Progenitor cell of endocrine pancreas (in vitro differentiated cells): ENCODE measurements at regions not wholly inside any gene's neighbourhood (a gene's known extent, or its start where the extent isn't known, plus 50 kb on each side); places are given as distances from the start of the nearest gene placed in this dataset.

ENCODE experiments used
- DNase-seq: peaks from one replicate; pipeline ENCODE4 v3.0.0; 2021; ENCODE audit warnings: low spot score; ENCODE audit not compliant: unreplicated experiment
- H3K27ac Mint-ChIP-seq: 2 replicates; pipeline ENCODE4 v1.8.0; 2021; ENCODE audit warnings: mild to moderate bottlenecking, moderate library complexity, mixed read lengths
- H3K27me3 Mint-ChIP-seq: 2 replicates; pipeline ENCODE4 v1.8.0; 2021; ENCODE audit warnings: mixed read lengths
- H3K36me3 Mint-ChIP-seq: 2 replicates; pipeline ENCODE4 v1.8.0; 2022; ENCODE audit warnings: mixed read lengths; ENCODE audit not compliant: insufficient read depth
- H3K4me1 Mint-ChIP-seq: 2 replicates; pipeline ENCODE4 v1.8.0; 2021; ENCODE audit warnings: low read depth, mixed read lengths
- H3K4me3 Mint-ChIP-seq: 2 replicates; pipeline ENCODE4 v1.8.0; 2021; ENCODE audit warnings: low read depth, mild to moderate bottlenecking, moderate library complexity, mixed read lengths
- H3K9me3 Mint-ChIP-seq: 2 replicates; pipeline ENCODE4 v1.8.0; 2021; ENCODE audit warnings: low read depth, mixed read lengths
- CTCF ChIP-seq: fragments of 200-600 bp; sonication (generic); IDR thresholded peaks from one replicate; pipeline ENCODE4 v1.5.0; 2021; ENCODE audit warnings: antibody characterized with exemption, mild to moderate bottlenecking; ENCODE audit not compliant: unreplicated experiment

DNA sequence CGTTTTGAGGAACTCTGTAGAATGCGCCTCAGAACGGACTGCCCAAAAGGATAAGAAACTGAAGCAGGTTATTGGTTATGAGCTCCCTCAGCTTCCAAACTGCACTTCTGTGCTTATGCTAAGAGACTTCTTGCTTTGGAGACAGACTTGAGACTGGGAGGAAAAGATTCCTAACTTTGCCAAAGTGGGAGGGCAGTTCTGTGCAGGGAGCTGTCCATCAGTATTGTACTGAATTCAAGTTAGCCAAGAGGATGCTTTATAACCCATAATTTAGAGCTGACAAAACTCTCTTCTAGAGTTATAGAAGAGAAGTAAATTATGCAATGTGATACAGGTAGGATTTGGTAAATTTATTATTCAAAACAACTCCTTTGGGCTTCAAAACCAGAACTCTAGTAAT lies 519.8 kb upstream of the GBE1 start:
- no peaks in the 10 kb centered on the region for H3K9me3 Mint-ChIP-seq
- no peaks in the 10 kb centered on the region for H3K36me3 Mint-ChIP-seq
- H3K27me3 Mint-ChIP-seq = no peaks in the 10 kb centered on the region
- no peak for DNase-seq
- H3K27ac Mint-ChIP-seq = no peak overlapping the region
- no peaks in the 10 kb centered on the region for H3K4me1 Mint-ChIP-seq
- no peak overlapping the region for H3K4me3 Mint-ChIP-seq
- no peak for TF ChIP-seq CTCF

- no peak for DNase-seq
- H3K4me1 Mint-ChIP-seq = no peaks in the 10 kb centered on the region
- H3K27me3 Mint-ChIP-seq = no peaks in the 10 kb centered on the region
- no peak overlapping the region for H3K27ac Mint-ChIP-seq
- H3K4me3 Mint-ChIP-seq = no peak overlapping the region
- no peaks in the 10 kb centered on the region for H3K36me3 Mint-ChIP-seq
- TF ChIP-seq CTCF = no peak
- H3K9me3 Mint-ChIP-seq = no peaks in the 10 kb centered on the region
Observed at GRCh38 chr3:82276992-82277391, 515.5 kb upstream of the GBE1 start.

DNA sequence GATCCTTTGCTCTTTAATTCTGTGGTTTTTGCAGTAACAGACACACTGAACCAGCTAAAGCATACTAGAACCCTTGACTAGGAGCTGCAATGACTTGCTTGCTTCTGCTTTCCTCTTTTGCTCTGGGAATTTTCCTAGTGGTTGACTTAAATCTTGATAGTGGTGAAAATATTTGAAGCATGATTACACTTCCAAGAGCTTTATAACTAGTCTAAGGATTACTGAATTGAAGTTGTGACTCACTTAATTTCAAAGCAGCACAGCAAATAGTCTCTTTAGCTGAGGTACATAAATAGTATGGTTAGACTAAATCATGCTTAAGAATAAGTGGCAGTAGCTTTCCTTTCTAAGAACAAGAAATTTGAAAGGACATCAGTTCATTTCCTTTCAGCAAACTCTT lies 513.5 kb upstream of the GBE1 start:
- no peak overlapping the region for H3K27ac Mint-ChIP-seq
- DNase-seq = no peak
- H3K9me3 Mint-ChIP-seq = peaks cover 14% of the 10 kb centered on the region
- no peaks in the 10 kb centered on the region for H3K4me1 Mint-ChIP-seq
- H3K4me3 Mint-ChIP-seq = no peak overlapping the region
- TF ChIP-seq CTCF = no peak
- no peaks in the 10 kb centered on the region for H3K27me3 Mint-ChIP-seq
- no peaks in the 10 kb centered on the region for H3K36me3 Mint-ChIP-seq

DNA sequence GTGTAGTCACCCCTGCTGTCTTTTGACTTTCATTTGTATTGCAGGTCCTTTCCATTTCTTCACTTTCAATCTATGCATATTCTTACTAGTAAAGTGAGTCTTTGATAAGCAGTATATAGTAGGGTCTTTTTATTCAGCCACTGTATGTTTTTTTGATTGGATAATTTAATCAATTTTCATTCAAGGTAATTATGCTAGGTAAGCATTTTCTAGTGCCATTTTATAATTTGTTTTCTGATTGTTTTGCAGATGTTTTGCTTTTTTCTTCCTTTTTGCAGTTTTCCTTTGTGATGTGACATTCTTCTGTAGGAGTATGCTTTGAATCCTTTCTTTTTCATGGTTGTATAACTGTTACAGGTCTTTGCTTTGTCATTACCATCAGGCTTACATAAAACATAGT lies 504.3 kb upstream of the GBE1 start:
- H3K27ac Mint-ChIP-seq = no peak overlapping the region
- no peak for DNase-seq
- H3K27me3 Mint-ChIP-seq = no peaks in the 10 kb centered on the region
- H3K36me3 Mint-ChIP-seq = no peaks in the 10 kb centered on the region
- H3K9me3 Mint-ChIP-seq = peaks cover 10% of the 10 kb centered on the region
- no peak overlapping the region for H3K4me3 Mint-ChIP-seq
- H3K4me1 Mint-ChIP-seq = peaks cover 7% of the 10 kb centered on the region
- no peak for TF ChIP-seq CTCF

- TF ChIP-seq CTCF = no peak
- Mint-ChIP-seq H3K4me1 (peaks cover 7% of the 10 kb centered on the region), H3K27me3 (no peaks in the 10 kb centered on the region)
Observed at GRCh38 chr3:82262193-82262592, 500.7 kb upstream of the GBE1 start.

More at GRCh38 chr3:82262193-82262592, 500.7 kb upstream of the GBE1 start:
- DNase-seq = no peak
- H3K36me3 Mint-ChIP-seq = no peaks in the 10 kb centered on the region
- H3K27ac Mint-ChIP-seq = no peak overlapping the region
- H3K9me3 Mint-ChIP-seq = no peaks in the 10 kb centered on the region
- no peak overlapping the region for H3K4me3 Mint-ChIP-seq
